ENCODE measurements at regions not wholly inside any gene's neighbourhood (a gene's known extent, or its start where the extent isn't known, plus 50 kb on each side); places are given as distances from the start of the nearest gene placed in this dataset.

- no peak for TF ChIP-seq EZH2 (IDR thresholded peaks at IDR 0.05)
- TF ChIP-seq CTCF (IDR thresholded peaks at IDR 0.05), result no peak
- TF ChIP-seq EZH2phosphoT487 (IDR thresholded peaks at IDR 0.05), result no peak
Measured at GRCh38 chr11:134503596-134503995, 91.6 kb upstream of the B3GAT1 start.
